LNCaP clone FGC (cell line): ENCODE measurements at regions not wholly inside any gene's neighbourhood (a gene's known extent, or its start where the extent isn't known, plus 50 kb on each side); places are given as distances from the start of the nearest gene placed in this dataset.

Experiments
- DNase-seq: peaks from one replicate; pipeline ENCODE4 v3.0.0-alpha.2; 2011; ENCODE audit warnings: low read depth
- H3K4me3 ChIP-seq: 2 replicates; pipeline ENCODE4 v1.5.1; 2011; ENCODE audit warnings: mild to moderate bottlenecking, low read depth, low read length, control low read depth
- CTCF ChIP-seq: IDR thresholded peaks from 2 replicates; pipeline ENCODE4 v1.5.1; 2012; ENCODE audit warnings: mild to moderate bottlenecking; ENCODE audit not compliant: control insufficient read depth, insufficient read depth; ENCODE audit errors: extremely low read depth

GRCh38 chr5:121366515-121366914, 485.2 kb upstream of the FTMT start:
- no peak for DNase-seq
- no peak for TF ChIP-seq CTCF

GRCh38 chr5:121373371-121373770, 478.3 kb upstream of the FTMT start:
- TF ChIP-seq CTCF: no peak
- no peak overlapping the region for H3K4me3 ChIP-seq
- no peak for DNase-seq

More at GRCh38 chr5:121366515-121366914, 485.2 kb upstream of the FTMT start:
- H3K4me3 ChIP-seq: no peak overlapping the region

GRCh38 chr5:121377461-121377860, 474.2 kb upstream of the FTMT start:
- TF ChIP-seq CTCF: no peak
- H3K4me3 ChIP-seq: no peak overlapping the region
- no peak for DNase-seq

- no peak for DNase-seq
- TF ChIP-seq CTCF: no peak
- no peak overlapping the region for H3K4me3 ChIP-seq
Measured at GRCh38 chr5:121378046-121378445, 473.6 kb upstream of the FTMT start.

- no peak for TF ChIP-seq CTCF
- H3K4me3 ChIP-seq: no peak overlapping the region
- DNase-seq: no peak
Measured at GRCh38 chr5:121378559-121379359, 472.9 kb upstream of the FTMT start.

- no peak for DNase-seq
- TF ChIP-seq CTCF: no peak
- H3K4me3 ChIP-seq: no peak overlapping the region
Measured at GRCh38 chr5:121380066-121380465, 471.6 kb upstream of the FTMT start.

- no peak for TF ChIP-seq CTCF
- no peak overlapping the region for H3K4me3 ChIP-seq
- no peak for DNase-seq
Measured at GRCh38 chr5:121384359-121384758, 467.3 kb upstream of the FTMT start.
